Mesenchymal stem cell (in vitro differentiated cells and primary cell): ENCODE measurements at regions not wholly inside any gene's neighbourhood (a gene's known extent, or its start where the extent isn't known, plus 50 kb on each side); places are given as distances from the start of the nearest gene placed in this dataset.
A peak's percentile ranks its signal among the peaks of the same experiment; 100 is the strongest.

ENCODE experiments used
- DNase-seq: peaks from one replicate; pipeline ENCODE4 v3.0.0-alpha.2; 2013
- H2AFZ ChIP-seq: one replicate; pipeline ENCODE4 v1.6.1; 2013; ENCODE audit warnings: low read depth, mild to moderate bottlenecking, control low read depth, inconsistent platforms, low read length, moderate library complexity
- H2AK5ac ChIP-seq: 2 replicates; pipeline ENCODE4 v1.6.1; 2013; ENCODE audit warnings: low read length, moderate library complexity, mild to moderate bottlenecking, inconsistent platforms; ENCODE audit not compliant: severe bottlenecking
- H2BK120ac ChIP-seq: one replicate; pipeline ENCODE4 v1.6.1; 2013; ENCODE audit warnings: low read depth, mild to moderate bottlenecking, inconsistent platforms, low read length, moderate library complexity
- H2BK12ac ChIP-seq, 2 experiments: one replicate each; pipeline ENCODE4 v1.6.1; 2013; ENCODE audit warnings: inconsistent platforms in 2 of 2, low read length in 2 of 2, mild to moderate bottlenecking in 2 of 2, moderate library complexity in 2 of 2, control low read depth in 1 of 2
- H2BK15ac ChIP-seq: one replicate; pipeline ENCODE4 v1.6.1; 2013; ENCODE audit warnings: mild to moderate bottlenecking, low read depth, inconsistent platforms; ENCODE audit not compliant: poor library complexity, severe bottlenecking
- H2BK5ac ChIP-seq: 2 replicates; pipeline ENCODE4 v1.6.1; 2013; ENCODE audit warnings: low read depth, mild to moderate bottlenecking, low read length, control low read depth, inconsistent platforms; ENCODE audit not compliant: poor library complexity, severe bottlenecking
- H3K14ac ChIP-seq, 2 experiments: one replicate each; pipeline ENCODE4 v1.6.1; 2013; ENCODE audit warnings: inconsistent platforms in 2 of 2, low read length in 2 of 2, control low read depth in 1 of 2, mild to moderate bottlenecking in 1 of 2, moderate library complexity in 1 of 2
- H3K18ac ChIP-seq, 2 experiments: one replicate each; pipeline ENCODE4 v1.6.1; 2013; ENCODE audit warnings: inconsistent platforms in 2 of 2, low read length in 2 of 2, control low read depth in 1 of 2, low read depth in 1 of 2, mild to moderate bottlenecking in 1 of 2
- H3K23ac ChIP-seq, 2 experiments: one replicate each; pipeline ENCODE4 v1.6.1; 2013; ENCODE audit warnings: inconsistent platforms in 2 of 2, low read length in 2 of 2, mild to moderate bottlenecking in 2 of 2, moderate library complexity in 2 of 2, control low read depth in 1 of 2
- H3K27ac ChIP-seq: 2 replicates; pipeline ENCODE4 v1.5.1; 2013; ENCODE audit warnings: mild to moderate bottlenecking, moderate library complexity, low read length, control low read depth, inconsistent platforms; ENCODE audit not compliant: poor library complexity, severe bottlenecking
- H3K27me3 ChIP-seq, 2 experiments: 2 replicates each; pipeline versions ENCODE4 v1.6.1 to v1.7.0; 2013; ENCODE audit warnings: low read length in 2 of 2, mild to moderate bottlenecking in 2 of 2, moderate library complexity in 2 of 2, control low read depth in 1 of 2, inconsistent platforms in 1 of 2; ENCODE audit not compliant: control insufficient read depth in 1 of 2, insufficient read depth in 1 of 2
- H3K36me3 ChIP-seq, 2 experiments: 2 replicates each; pipeline versions ENCODE4 v1.6.1 to v1.7.0; 2013; ENCODE audit warnings: low read length in 2 of 2, control low read depth in 1 of 2, inconsistent platforms in 1 of 2, low read depth in 1 of 2, mild to moderate bottlenecking in 1 of 2; ENCODE audit not compliant: insufficient read depth in 2 of 2, control insufficient read depth in 1 of 2
- H3K4ac ChIP-seq, 2 experiments: one replicate each; pipeline ENCODE4 v1.6.1; 2013; ENCODE audit warnings: inconsistent platforms in 2 of 2, low read length in 2 of 2, mild to moderate bottlenecking in 2 of 2, moderate library complexity in 2 of 2, control low read depth in 1 of 2, low read depth in 1 of 2
- H3K4me1 ChIP-seq: 2 replicates; pipeline ENCODE4 v1.6.1; 2013; ENCODE audit warnings: low read depth, low read length, control low read depth; ENCODE audit not compliant: control insufficient read depth, insufficient read depth
- H3K4me2 ChIP-seq: 2 replicates; pipeline ENCODE4 v1.6.1; 2013; ENCODE audit warnings: low read length, mild to moderate bottlenecking, inconsistent platforms; ENCODE audit not compliant: poor library complexity, severe bottlenecking
- H3K4me3 ChIP-seq, 2 experiments: 2 replicates each; pipeline versions ENCODE4 v1.5.1 to v1.7.0; 2013; ENCODE audit warnings: low read length in 2 of 2, mild to moderate bottlenecking in 2 of 2, control low read depth in 1 of 2, low read depth in 1 of 2; ENCODE audit not compliant: insufficient read depth in 1 of 2
- H3K79me1 ChIP-seq: replicated peaks from 2 replicates; pipeline ENCODE4 v1.6.1; 2013; ENCODE audit warnings: mild to moderate bottlenecking, control low read depth, low read length, inconsistent platforms; ENCODE audit not compliant: poor library complexity, severe bottlenecking
- H3K9ac ChIP-seq: 2 replicates; pipeline ENCODE4 v1.7.0; 2013; ENCODE audit warnings: mild to moderate bottlenecking, low read length, moderate library complexity
- H3K9me3 ChIP-seq: 2 replicates; pipeline ENCODE4 v1.7.0; 2013; ENCODE audit warnings: mild to moderate bottlenecking, low read length; ENCODE audit not compliant: control insufficient read depth
- H4K8ac ChIP-seq: one replicate; pipeline ENCODE4 v1.6.1; 2013; ENCODE audit warnings: inconsistent platforms, mild to moderate bottlenecking, low read length, moderate library complexity
- H4K91ac ChIP-seq: one replicate; pipeline ENCODE4 v1.6.1; 2013; ENCODE audit warnings: mild to moderate bottlenecking, low read length, inconsistent platforms
- WGBS: methylation state at CpG from one replicate; pipeline ENCODE4 v1.1.7; 2013; ENCODE audit warnings: mixed read lengths; 5-methylcytosine and 5-hydroxymethylcytosine counted together

GRCh38 chr1:215466361-215466760 lies 100.7 kb upstream of the KCTD3 start:
- H4K91ac ChIP-seq = no peak overlapping the region
- no peaks in the 10 kb centered on the region for H3K4me1 ChIP-seq
- no peaks in the 10 kb centered on the region for H3K27me3 ChIP-seq
- 80% methylated on average over 3 of the region's 3 CpGs for WGBS
- H3K36me3 ChIP-seq = no peaks in the 10 kb centered on the region
- H3K9ac ChIP-seq = no peak overlapping the region
- H2BK12ac ChIP-seq = no peak overlapping the region
- H3K4me3 ChIP-seq = no peak overlapping the region
- no peak overlapping the region for H3K23ac ChIP-seq
- H3K14ac ChIP-seq = no peak overlapping the region
- no peak overlapping the region for H4K8ac ChIP-seq
- no peak for DNase-seq
- no peak overlapping the region for H2BK5ac ChIP-seq
- H3K79me1 ChIP-seq = no peaks in the 10 kb centered on the region
- H2BK120ac ChIP-seq = no peak overlapping the region
- no peak overlapping the region for H3K4me2 ChIP-seq
- no peak overlapping the region for H2BK15ac ChIP-seq
- no peak overlapping the region for H3K4ac ChIP-seq
- H2AK5ac ChIP-seq = no peak overlapping the region
- no peaks in the 10 kb centered on the region for H3K9me3 ChIP-seq
- no peak overlapping the region for H3K27ac ChIP-seq
- no peak overlapping the region for H2AFZ ChIP-seq
- H3K18ac ChIP-seq = peak overlapping the region in 1 of 2 experiments; percentile 21

DNA sequence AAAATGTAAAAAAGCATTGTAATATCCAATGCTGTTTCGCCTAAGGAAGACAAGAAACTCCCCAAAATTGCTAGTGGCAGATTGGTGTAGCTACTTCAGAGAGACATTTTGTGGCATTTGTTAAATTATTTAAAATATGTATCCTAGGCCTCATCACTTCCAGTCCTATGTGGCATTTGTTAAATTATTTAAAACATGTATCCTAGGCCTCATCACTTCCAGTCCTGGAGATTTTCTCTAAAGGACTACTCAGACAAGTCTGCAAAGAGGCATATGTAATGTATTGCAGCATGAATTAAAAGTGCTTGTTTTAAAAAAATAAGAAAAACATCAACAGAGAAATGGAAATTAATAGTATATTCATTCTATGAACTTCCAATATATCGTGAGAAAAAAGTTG lies 95.6 kb upstream of the KCTD3 start:
- Histone ChIP-seq H3K14ac (no peak overlapping the region), H2AK5ac (no peak overlapping the region), H2AFZ (no peak overlapping the region), H3K4me3 (no peak overlapping the region), H3K4me1 (peaks cover 1% of the 10 kb centered on the region), H2BK5ac (no peak overlapping the region), H3K9me3 (no peaks in the 10 kb centered on the region), H4K91ac (no peak overlapping the region), H3K79me1 (no peaks in the 10 kb centered on the region), H3K4me2 (no peak overlapping the region), H3K36me3 (no peaks in the 10 kb centered on the region), H2BK15ac (no peak overlapping the region), H3K4ac (no peak overlapping the region), H2BK12ac (no peak overlapping the region), H2BK120ac (no peak overlapping the region), H3K27ac (no peak overlapping the region), H4K8ac (no peak overlapping the region), H3K18ac (no peak overlapping the region), H3K23ac (no peak overlapping the region), H3K9ac (no peak overlapping the region), H3K27me3 (no peaks in the 10 kb centered on the region)
- 100% methylated on average over 1 of the region's 2 CpGs for WGBS
- DNase-seq = no peak

DNA sequence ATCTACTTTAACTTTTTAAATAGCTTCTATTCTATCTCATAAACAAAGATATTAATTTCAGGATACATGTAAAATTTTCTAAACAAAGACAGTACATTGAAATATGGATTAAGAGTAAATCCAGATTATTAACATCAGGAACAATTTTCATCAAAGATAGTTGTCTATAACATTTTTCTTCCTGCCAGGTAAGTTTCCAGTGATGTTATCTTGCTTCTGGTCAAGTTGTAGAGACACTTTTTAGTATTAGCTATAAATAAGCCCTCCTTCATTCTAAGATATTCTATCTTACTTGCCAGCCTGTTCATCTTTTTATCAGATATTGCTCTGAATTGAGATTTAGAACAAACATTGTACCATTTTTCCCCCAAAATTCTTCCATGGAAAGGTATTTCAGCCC lies 94.4 kb upstream of the KCTD3 start:
- Histone ChIP-seq H3K23ac (no peak overlapping the region), H3K9me3 (peaks cover 7% of the 10 kb centered on the region), H3K14ac (no peak overlapping the region), H3K18ac (no peak overlapping the region), H2BK5ac (no peak overlapping the region), H2AK5ac (no peak overlapping the region), H3K36me3 (no peaks in the 10 kb centered on the region), H2AFZ (no peak overlapping the region), H3K4me2 (no peak overlapping the region), H3K4me3 (no peak overlapping the region), H3K79me1 (no peaks in the 10 kb centered on the region), H3K27me3 (no peaks in the 10 kb centered on the region), H3K4me1 (peaks cover 1% of the 10 kb centered on the region), H3K4ac (no peak overlapping the region), H4K8ac (no peak overlapping the region), H2BK120ac (no peak overlapping the region), H3K9ac (no peak overlapping the region), H3K27ac (no peak overlapping the region), H4K91ac (no peak overlapping the region), H2BK12ac (no peak overlapping the region), H2BK15ac (no peak overlapping the region)
- DNase-seq = no peak

DNA sequence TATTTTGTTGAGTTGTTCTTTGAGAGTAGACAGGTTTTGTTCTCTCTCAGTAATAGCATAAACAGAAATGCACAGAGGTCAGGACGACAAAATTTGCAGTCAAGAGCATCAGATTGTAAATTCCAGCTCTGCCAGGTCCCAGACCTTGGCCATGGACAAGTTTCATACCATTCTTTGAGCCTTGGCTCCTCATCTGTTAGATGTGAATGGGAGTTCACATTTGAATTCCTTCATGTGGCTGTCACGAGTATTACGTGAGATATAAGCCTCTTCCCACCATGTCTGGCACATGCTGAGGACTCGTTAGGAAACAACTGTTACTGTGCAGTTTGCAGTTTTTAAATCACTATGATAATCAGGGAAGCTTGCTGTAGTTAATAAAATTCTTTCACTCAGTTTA lies 93.2 kb upstream of the KCTD3 start:
- Histone ChIP-seq H2BK12ac (peak overlapping the region in 1 of 2 experiments; percentile 54), H2AFZ (no peak overlapping the region), H3K27ac (no peak overlapping the region), H3K9ac (no peak overlapping the region), H3K36me3 (no peaks in the 10 kb centered on the region), H3K27me3 (no peaks in the 10 kb centered on the region), H2BK120ac (no peak overlapping the region), H3K18ac (no peak overlapping the region), H3K9me3 (peaks cover 15% of the 10 kb centered on the region), H3K4me3 (no peak overlapping the region), H3K79me1 (no peaks in the 10 kb centered on the region), H3K4me1 (peaks cover 1% of the 10 kb centered on the region), H3K23ac (no peak overlapping the region), H4K8ac (no peak overlapping the region), H3K4ac (no peak overlapping the region), H3K4me2 (no peak overlapping the region), H2AK5ac (no peak overlapping the region), H2BK15ac (no peak overlapping the region), H4K91ac (peak overlapping the region; percentile 28), H3K14ac (no peak overlapping the region), H2BK5ac (no peak overlapping the region)
- peak; percentile 38 for DNase-seq
- WGBS = 75% methylated on average over 3 of the region's 4 CpGs
